Renal cortical epithelial cell (primary cell): ENCODE measurements at regions not wholly inside any gene's neighbourhood (a gene's known extent, or its start where the extent isn't known, plus 50 kb on each side); places are given as distances from the start of the nearest gene placed in this dataset.

Experiments
- DNase-seq: peaks from one replicate; pipeline ENCODE4 v3.0.0-alpha.2; 2011; ENCODE audit warnings: low read depth

DNA sequence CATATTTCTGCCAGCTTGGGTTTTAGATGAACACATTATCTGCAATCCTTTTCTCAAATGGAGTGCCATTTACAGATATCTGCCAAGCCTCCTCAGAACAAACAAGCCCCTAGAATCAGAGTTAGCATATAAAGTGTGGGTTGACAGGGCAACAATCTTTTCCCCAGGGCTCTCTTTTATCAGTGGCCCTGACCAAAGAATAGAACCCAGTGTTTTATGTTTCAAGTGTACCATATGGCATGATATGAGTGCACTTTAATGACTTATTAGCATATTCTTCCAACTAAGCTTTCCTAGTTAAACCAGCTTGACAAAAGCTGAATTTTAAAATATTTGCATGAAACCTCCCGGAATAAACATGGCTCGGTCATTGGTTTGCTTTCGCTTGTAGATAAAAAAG is 57.3 kb downstream of the EVX1 start:
- no peak for DNase-seq

GRCh38 chr7:27300421-27300820 is 57.8 kb downstream of the EVX1 start:
- no peak for DNase-seq

DNA sequence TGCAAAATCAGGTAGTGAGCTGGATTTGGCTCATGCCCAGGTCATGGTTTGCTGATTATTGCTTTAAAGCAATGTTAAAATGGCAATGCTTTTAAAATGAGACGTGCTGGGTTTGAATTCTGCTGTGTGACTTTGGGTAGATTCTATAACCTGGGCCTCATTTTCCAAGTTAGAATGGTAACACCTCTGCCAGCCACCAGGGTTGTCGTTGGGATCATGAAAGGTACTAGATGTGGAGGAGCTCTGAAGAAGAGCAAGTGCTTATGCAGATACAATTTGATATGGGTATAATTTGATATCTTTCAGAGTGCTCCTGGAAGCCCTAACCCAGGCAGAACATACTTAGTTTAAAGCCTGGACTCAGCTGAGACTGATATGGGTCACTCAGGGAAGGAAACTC is 60.0 kb downstream of the EVX1 start:
- peak; percentile 2 for DNase-seq

DNA sequence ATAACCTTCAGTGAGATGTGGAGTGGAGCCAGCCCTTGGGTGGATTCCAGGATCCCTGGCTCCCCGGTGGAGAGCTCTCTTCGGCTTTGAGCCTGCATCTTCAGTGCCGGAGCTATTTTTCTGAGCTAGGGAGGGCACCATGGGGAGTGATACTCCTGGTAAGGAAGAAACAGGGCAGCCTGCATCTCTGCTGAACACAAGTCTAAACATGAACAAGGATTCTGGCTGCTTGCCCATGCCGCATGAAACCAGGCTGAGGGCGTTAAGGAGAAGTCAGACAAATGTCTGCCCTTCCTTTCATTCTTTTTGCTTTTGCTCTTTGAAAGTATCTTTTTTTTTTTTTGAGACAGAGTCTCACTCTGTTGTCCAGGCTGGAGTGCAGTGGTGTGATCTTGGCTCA is 60.4 kb downstream of the EVX1 start:
- no peak for DNase-seq

DNA sequence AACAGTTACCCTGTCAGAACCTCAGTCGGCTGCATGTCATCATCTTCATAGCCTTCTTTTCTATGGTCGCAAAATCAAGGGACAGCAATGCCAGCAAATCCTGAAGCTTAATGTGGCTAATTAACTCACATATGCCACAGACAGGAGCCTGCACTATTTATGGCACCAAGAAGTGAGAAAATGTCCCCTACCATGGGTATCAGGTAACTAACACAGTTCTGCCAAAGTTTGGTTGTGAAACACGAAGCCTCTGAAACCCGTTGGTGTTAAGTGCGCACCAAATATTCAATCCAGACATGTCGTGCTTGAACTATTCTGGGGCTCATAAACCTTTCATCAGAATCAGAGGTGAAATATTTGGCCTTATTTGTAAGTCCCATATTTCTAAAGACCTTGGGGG is 63.3 kb downstream of the EVX1 start:
- DNase-seq: no peak

DNA sequence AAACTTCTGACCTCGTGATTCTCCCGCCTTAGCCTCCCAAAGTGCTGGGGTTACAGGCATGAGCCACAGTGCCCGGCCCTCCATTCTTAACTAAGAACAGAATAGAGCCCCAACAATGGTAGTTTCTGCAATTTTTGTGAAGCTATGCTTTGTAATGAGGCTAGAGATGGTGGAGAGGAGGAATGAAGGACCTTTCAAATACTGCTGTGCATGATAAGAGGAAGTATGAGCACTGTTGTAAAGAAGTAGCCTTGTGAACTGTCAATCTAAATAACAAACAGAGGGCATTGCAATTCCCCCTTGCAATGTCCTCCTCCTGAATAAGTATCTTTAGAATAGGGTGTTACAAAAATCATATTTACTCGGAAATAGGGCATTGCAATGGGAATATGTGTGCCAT is 70.2 kb downstream of the EVX1 start:
- no peak for DNase-seq

DNA sequence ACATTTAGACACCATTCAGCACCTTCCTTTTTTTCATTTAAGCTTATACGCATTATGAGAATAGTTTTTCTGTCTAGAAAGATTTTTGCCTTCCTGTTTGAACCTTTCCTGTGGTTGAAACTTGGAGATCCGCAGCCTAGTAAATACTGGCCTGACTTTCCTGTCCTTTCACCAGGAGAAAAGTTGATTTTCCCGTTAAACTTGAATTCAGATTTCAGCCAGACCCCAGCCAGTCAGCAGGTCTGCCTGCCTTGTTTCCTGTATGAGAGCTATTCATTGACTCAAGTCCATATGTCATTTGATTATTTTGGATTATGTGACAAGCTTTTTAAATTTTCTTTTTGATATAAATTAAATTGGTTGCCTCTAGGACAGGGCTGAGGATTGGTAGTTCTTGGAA is 71.5 kb downstream of the EVX1 start:
- no peak for DNase-seq

DNA sequence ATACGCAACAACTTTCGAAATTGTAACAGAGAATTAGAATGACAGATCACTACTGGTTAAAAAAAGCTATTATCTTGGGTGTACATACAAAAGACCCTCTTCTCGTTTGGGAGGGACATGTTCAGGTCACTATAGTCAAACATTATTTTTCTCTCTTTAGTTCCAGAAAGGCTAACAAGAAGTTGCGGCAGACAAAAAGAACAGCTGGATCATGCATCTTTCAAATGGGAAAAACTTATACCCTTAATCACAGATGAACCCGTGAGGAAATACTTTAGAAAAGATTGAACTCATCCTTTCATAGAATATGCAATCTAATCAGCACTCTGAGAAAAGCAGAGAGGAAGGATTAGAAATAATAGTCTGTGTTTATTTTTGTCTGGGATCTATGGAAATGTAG is 72.5 kb downstream of the EVX1 start:
- DNase-seq: no peak

- DNase-seq: no peak
Observed at GRCh38 chr7:27316311-27316710, 73.7 kb downstream of the EVX1 start.

DNA sequence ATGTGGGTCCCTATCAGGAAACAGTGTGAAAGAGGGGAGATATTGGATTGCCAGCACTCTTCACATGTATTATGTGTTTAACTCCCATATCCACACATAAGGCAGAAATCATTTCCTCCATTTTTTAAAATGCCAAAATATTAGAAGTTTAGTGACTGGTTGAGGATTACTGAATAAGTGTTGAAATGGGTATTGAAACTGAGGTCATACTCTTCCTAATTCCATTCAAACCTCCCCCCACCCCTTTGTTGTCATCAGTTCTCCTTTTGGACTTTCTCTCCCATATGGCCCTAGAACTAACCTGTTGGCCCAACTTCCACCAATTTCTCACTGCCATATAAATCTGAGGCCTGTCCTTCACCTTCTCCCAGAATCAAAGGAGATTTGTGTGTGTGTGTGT is 81.6 kb downstream of the EVX1 start:
- DNase-seq: no peak

DNA sequence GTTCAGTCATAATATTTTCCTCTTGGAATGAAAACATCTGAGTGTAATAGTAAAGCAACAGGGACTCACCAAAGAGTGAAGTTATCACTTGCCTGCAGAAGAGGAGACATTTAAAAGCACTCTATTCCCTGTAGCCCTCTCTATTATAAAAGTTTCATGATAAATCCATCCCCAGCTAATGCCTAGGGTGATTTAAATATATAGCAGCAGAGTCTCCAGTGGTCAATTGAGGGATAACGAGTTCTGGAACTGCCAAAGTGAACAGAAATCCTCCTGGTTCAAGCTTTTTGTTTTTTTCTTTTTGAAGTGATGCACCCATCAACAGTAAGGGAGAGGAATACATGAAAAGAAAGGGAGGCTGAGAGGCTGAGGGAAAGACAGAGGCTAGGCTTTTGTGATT is 87.3 kb downstream of the EVX1 start:
- no peak for DNase-seq

GRCh38 chr7:27339478-27339877 is 96.9 kb downstream of the EVX1 start:
- DNase-seq: no peak

- DNase-seq: no peak
Observed at GRCh38 chr7:27344471-27344870, 101.9 kb downstream of the EVX1 start.

- DNase-seq: peak; percentile 2
Observed at GRCh38 chr7:27345164-27345887, 102.7 kb downstream of the EVX1 start.

- DNase-seq: peak; percentile 21
Observed at GRCh38 chr7:27345997-27346396, 103.4 kb downstream of the EVX1 start.

DNA sequence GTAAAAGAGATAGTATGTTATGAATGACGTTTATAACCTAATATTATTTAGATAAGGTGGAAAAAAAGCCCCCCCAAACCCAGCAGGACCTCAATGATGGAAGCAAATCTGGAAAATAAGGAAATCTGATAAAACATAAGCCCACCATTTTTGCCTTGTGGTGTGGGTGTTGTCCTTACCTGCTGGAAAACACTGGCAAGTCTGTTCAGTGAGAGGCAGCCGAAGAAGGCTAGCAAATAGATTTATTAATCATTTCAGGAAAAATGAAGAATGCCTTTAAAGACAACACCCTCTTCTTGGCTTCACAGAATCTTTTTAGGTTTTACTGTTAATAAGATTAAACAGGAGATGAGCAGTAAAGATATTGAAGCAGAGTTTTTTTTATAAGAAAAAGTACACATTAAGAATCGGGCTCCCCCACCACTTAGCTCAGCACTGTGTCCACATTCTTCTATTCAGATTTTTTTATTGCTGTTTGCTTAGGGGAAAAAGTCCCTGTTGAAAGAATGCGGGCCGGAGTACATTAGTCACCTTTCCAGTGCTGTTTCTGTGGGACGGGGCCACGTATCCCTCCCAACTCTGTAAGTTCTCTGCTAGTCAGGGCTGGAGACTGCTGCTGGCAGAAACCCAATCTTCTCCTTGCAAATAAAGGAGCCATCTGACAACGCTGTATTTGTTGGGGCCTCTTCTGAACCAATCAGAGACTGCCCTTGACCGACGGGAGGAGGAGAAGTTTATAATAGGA is 104.1 kb downstream of the EVX1 start:
- DNase-seq: peak; percentile 96

DNA sequence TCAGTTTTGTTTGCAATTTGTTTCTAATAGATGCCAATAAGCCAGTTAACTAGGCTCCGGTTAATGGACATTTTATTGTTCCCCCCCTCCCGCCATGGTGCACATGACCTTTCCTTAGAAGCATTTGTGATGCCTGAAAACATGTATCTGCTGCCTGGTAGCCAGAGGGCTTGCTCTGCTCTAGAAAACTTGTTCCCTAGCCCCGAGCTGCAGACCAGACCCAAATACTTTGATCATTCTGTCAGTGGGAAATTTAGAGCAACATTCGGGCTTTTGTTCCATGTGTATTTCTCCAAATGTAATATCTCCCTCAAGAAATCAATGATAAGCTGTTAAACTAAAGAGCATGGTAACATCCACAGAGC is 104.7 kb downstream of the EVX1 start:
- DNase-seq: no peak

- no peak for DNase-seq
Observed at GRCh38 chr7:27349621-27350020, 107.0 kb downstream of the EVX1 start.

DNA sequence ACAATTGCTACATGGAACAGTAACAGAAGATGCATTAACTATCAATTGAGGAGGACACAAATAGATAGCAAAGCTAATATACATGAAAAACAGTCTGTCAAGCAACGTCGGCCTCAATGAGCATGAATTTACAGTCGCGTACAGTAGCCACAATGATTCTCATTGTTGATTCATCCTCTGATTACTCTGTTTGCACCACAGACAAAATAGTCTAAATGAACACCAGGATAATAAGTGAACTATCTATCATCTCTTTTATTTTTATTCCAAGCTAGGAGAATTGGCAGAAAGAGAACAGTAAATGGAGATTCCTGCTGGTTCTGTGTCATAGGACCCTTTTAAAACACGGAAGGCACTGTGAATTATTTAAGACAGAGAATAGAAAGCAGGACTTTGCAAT is 108.5 kb downstream of the EVX1 start:
- DNase-seq: no peak

DNA sequence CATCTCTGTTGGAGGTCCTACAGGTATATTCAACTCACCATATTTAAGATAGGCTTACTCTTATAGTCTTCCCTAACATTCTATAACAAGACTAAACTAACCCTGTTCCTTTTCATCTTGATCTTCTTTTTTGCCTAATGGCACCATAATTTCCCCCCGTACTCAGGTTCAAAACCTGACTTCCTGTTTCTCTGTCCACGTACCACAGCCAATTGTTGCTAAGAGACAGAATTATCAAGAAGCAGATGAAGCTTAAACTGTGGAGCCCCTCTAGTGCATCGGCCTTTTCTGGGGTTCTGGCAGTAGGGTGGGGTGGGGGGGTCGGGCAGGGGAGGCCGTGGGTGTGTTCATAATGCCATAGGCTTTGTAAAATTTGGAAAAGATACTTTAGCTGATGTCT is 109.2 kb downstream of the EVX1 start:
- DNase-seq: no peak

DNA sequence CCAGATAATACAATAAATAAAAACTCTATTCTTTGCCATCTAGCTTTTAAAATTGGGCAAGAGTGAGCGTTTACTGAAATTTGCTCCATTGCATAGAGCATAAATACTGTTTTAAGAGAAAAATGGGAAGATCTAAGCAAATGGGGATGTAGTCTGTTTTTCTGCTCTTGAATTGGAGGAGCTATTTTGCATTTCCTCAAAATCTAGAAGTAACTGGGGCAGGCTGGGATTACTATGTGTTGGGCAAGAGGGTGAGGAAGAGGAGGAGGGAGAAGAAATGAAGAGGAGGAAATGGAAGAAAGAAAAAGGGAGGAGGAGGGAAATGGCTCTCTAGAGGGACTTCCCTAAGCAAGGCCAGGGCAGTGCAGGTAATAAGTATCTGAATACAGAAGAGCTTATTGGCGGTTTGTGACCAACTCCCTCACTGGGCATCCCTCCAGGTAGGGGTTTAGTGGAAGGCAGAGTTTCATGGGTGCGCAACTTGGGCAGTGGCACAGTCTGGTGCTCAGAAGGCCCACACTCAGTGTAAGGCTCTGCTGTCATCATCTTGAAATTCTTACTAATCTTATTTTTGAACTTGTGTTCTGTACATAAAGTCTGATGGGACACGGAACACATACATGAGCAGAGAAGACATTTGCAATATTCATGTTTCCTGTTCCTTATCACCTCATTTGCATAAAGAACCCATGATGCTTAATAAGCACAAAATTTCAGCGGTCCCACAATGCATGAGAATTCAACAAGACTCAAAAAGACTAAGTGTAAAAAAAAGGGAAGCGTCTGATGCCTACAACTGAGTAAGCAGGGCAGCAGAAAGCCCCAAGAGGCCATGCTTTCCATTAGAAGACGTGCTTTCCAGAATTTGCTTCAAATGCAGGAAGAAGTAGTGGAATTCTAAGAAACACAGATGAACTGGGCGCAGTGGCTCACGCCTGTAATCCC is 116.9 kb downstream of the EVX1 start:
- no peak for DNase-seq

GRCh38 chr7:27361522-27361921 is 118.9 kb downstream of the EVX1 start:
- DNase-seq: no peak

GRCh38 chr7:27362026-27362425 is 119.4 kb downstream of the EVX1 start:
- no peak for DNase-seq
